MCF 10A (cell line): ENCODE measurements at regions not wholly inside any gene's neighbourhood (a gene's known extent, or its start where the extent isn't known, plus 50 kb on each side); places are given as distances from the start of the nearest gene placed in this dataset.

ENCODE experiments used
- BruUV-seq: library from RNA; stranded (reverse); fragments of 400-500 nt; replicated peaks from 2 replicates; lab custom pipeline; 2021; lab: Mats Ljungman, UMichigan
- CTCF ChIA-PET: fragments of 300-600 bp; sonication (Branson Sonifier 250); formaldehyde crosslinking; extraction: SDS; loops from one replicate; lab custom pipeline; 2021; ENCODE audit warnings: antibody characterized with exemption, inconsistent platforms; lab: Yijun Ruan, JAX
- POLR2A ChIA-PET: fragments of 300-600, 350-650 bp; sonication (Branson Sonifier 250); formaldehyde crosslinking; extraction: SDS; loops from one replicate; lab custom pipeline; 2020; ENCODE audit warnings: antibody characterized with exemption, inconsistent platforms; lab: Yijun Ruan, JAX
- DNase-seq: peaks from one replicate; pipeline ENCODE4 v3.0.0-alpha.2; 2018; ENCODE audit not compliant: unreplicated experiment
- H3K27ac Mint-ChIP-seq: one replicate; pipeline ENCODE4 v1.8.0; 2022; ENCODE audit warnings: mild to moderate bottlenecking, low read depth, mixed read lengths; ENCODE audit not compliant: unreplicated experiment
- H3K27me3 Mint-ChIP-seq: one replicate; pipeline ENCODE4 v1.8.0; 2022; ENCODE audit warnings: mixed read lengths; ENCODE audit not compliant: insufficient read depth, unreplicated experiment
- H3K36me3 Mint-ChIP-seq: one replicate; pipeline ENCODE4 v1.8.0; 2022; ENCODE audit warnings: mild to moderate bottlenecking, moderate library complexity, mixed read lengths; ENCODE audit not compliant: insufficient read depth, unreplicated experiment
- H3K4me1 Mint-ChIP-seq: one replicate; pipeline ENCODE4 v1.8.0; 2022; ENCODE audit warnings: mixed read lengths; ENCODE audit not compliant: insufficient read depth, unreplicated experiment
- H3K4me3 Mint-ChIP-seq: one replicate; pipeline ENCODE4 v1.8.0; 2022; ENCODE audit warnings: mild to moderate bottlenecking, moderate library complexity, mixed read lengths; ENCODE audit not compliant: unreplicated experiment
- H3K9me3 Mint-ChIP-seq: one replicate; pipeline ENCODE4 v1.8.0; 2022; ENCODE audit warnings: mixed read lengths; ENCODE audit not compliant: unreplicated experiment
- CTCF ChIP-seq: fragments of 200-600 bp; IDR thresholded peaks from one replicate; pipeline ENCODE4 v1.8.0; 2022; ENCODE audit warnings: antibody characterized with exemption, mild to moderate bottlenecking; ENCODE audit not compliant: unreplicated experiment
- intact Hi-C: fragments of 100-400 bp; cut with micrococcal nuclease; formaldehyde crosslinking; loops from 2 replicates; pipeline ENCODE4 v1.14.1; 2022

DNA sequence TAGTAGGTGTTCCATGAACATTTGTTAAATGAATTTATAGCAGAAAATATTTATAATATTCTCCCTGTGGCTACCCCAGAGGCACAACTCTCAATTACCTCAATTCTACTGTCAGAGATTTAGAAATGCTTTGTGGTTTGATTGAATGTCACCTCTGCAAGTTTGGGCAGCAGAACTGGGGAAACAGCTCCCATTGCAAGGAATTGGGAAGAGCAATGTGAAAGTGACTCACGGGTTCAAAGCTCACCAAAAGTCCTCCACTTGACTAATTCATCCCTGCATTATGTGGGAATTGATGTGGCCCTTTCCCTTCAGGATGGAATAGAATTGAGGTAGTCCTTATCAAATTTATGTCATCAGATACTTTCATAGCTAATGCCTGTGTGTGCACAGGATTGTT is 562.7 kb downstream of the MFSD1 start:
- CTCF ChIA-PET, result no interaction called here
- no peak for TF ChIP-seq CTCF

GRCh38 chr3:159366476-159366875 is 564.6 kb downstream of the MFSD1 start:
- ChIA-PET CTCF (interaction anchor here (0.7 kb wide), 1 partner anchor 743 kb away, joined by 3 read pairs; no protein-coding TSS in a partner anchor), POLR2A (no interaction called here)
- no peaks in the 10 kb centered on the region for H3K9me3 Mint-ChIP-seq
- intact Hi-C loops, result no loop called here
- H3K36me3 Mint-ChIP-seq, result no peaks in the 10 kb centered on the region
- BruUV-seq, result no TSS peak
- no peaks in the 10 kb centered on the region for H3K27me3 Mint-ChIP-seq
- TF ChIP-seq CTCF, result no peak
- H3K4me1 Mint-ChIP-seq, result no peaks in the 10 kb centered on the region
- no peak overlapping the region for H3K27ac Mint-ChIP-seq
- DNase-seq, result no peak
- no peak overlapping the region for H3K4me3 Mint-ChIP-seq

More for the DNA sequence above, 562.7 kb downstream of the MFSD1 start:
- no peak overlapping the region for H3K27ac Mint-ChIP-seq
- BruUV-seq, result no TSS peak
- H3K9me3 Mint-ChIP-seq, result no peaks in the 10 kb centered on the region
- no peaks in the 10 kb centered on the region for H3K36me3 Mint-ChIP-seq
- no peaks in the 10 kb centered on the region for H3K4me1 Mint-ChIP-seq
- H3K4me3 Mint-ChIP-seq, result no peak overlapping the region
- no peaks in the 10 kb centered on the region for H3K27me3 Mint-ChIP-seq
- POLR2A ChIA-PET, result interaction anchor here (0.7 kb wide), 1 partner anchor 8 kb away, joined by 3 read pairs; no protein-coding TSS in a partner anchor
- no peak for DNase-seq
- intact Hi-C loops, result no loop called here

- no peak overlapping the region for H3K27ac Mint-ChIP-seq
Measured at GRCh38 chr3:159371961-159372360, 570.1 kb downstream of the MFSD1 start.

More at GRCh38 chr3:159371961-159372360, 570.1 kb downstream of the MFSD1 start:
- POLR2A ChIA-PET, result interaction anchor here (0.6 kb wide), 1 partner anchor 8 kb away, joined by 3 read pairs; no protein-coding TSS in a partner anchor
- intact Hi-C loops, result no loop called here
- H3K4me1 Mint-ChIP-seq, result no peaks in the 10 kb centered on the region
- H3K4me3 Mint-ChIP-seq, result no peak overlapping the region
- no peak for TF ChIP-seq CTCF
- DNase-seq, result no peak
- H3K27me3 Mint-ChIP-seq, result no peaks in the 10 kb centered on the region
- H3K36me3 Mint-ChIP-seq, result no peaks in the 10 kb centered on the region
- CTCF ChIA-PET, result no interaction called here
- BruUV-seq, result no TSS peak
- H3K9me3 Mint-ChIP-seq, result no peaks in the 10 kb centered on the region
